Mucosa of gallbladder (tissue), 1 donor: ENCODE measurements at regions not wholly inside any gene's neighbourhood (a gene's known extent, or its start where the extent isn't known, plus 50 kb on each side); places are given as distances from the start of the nearest gene placed in this dataset.
A peak's percentile ranks its signal among the peaks of the same experiment; 100 is the strongest.

Source experiments
- DNase-seq: peaks from one replicate; pipeline ENCODE4 v3.0.0-alpha.2; 2020; ENCODE audit warnings: low spot score
- donor health status: DM: no; HTN: no; CAD: no.

GRCh38 chr9:2568689-2569088 is 52.9 kb upstream of the VLDLR start:
- DNase-seq = no peak

- DNase-seq = peak; percentile 59
These were observed 50.7 kb upstream of the VLDLR start for GRCh38 chr9:2570615-2571479.
